HG02852 (cell line): ENCODE measurements at regions not wholly inside any gene's neighbourhood (a gene's known extent, or its start where the extent isn't known, plus 50 kb on each side); places are given as distances from the start of the nearest gene placed in this dataset.

Source experiments
- ATAC-seq: cut with Tn5 transposase; IDR thresholded peaks from one replicate; pipeline ENCODE4 v1.9.1; 2021; ENCODE audit warnings: mild to moderate bottlenecking, moderate library complexity; ENCODE audit not compliant: unreplicated experiment

DNA sequence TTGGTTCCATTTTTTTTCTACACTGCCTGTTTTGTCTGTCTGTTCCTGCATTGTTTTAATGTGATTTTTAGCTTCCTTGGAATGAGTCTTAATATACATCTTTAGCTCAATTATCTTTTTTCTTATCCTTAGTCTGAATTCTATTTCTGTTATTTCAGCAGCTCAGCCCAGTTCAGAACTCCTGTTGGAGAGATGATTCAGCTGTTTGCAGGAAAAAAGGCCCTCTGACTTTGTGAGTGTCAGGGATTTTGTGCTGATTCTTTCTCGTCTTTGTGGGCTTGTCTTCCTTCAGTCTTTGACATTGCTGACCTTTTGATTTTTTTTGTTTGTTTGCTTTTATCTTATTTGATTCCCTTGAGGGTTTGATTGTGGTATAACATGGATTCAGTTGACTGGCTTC lies 343.2 kb upstream of the TRAM1L1 start:
- no peak for ATAC-seq

- ATAC-seq = no peak
These were observed 343.7 kb upstream of the TRAM1L1 start for GRCh38 chr4:117429061-117429460.

DNA sequence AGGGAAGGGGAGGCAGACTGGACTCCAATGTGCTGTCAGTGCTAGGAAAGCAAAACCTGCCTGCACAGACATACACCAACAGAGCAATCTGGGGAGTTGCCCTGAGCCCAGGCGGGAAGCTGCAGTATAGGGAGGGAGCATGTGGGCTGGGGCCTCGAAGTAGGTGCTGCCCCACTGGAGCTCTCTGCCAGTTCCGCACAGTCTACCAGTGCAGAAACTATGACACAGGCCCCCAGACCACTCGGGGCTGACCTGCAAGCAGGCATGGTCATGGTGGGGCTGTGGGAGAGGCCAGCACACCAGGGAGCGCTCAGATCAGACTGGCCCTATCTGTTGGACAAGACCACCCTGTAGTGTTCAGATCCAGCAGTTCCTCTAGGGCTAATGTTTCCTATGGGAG lies 344.1 kb upstream of the TRAM1L1 start:
- ATAC-seq = no peak

- ATAC-seq = no peak
These were observed 349.0 kb upstream of the TRAM1L1 start for GRCh38 chr4:117434424-117434823.

GRCh38 chr4:117447925-117448324 lies 362.5 kb upstream of the TRAM1L1 start:
- ATAC-seq = no peak

GRCh38 chr4:117455088-117455487 lies 369.7 kb upstream of the TRAM1L1 start:
- ATAC-seq = no peak

GRCh38 chr4:117466388-117466787 lies 381.0 kb upstream of the TRAM1L1 start:
- ATAC-seq = no peak

GRCh38 chr4:117467404-117467803 lies 382.0 kb upstream of the TRAM1L1 start:
- no peak for ATAC-seq

GRCh38 chr4:117474987-117475386 lies 389.6 kb upstream of the TRAM1L1 start:
- no peak for ATAC-seq

- ATAC-seq = no peak
These were observed 392.5 kb upstream of the TRAM1L1 start for GRCh38 chr4:117477925-117478324.

GRCh38 chr4:117478702-117479101 lies 393.3 kb upstream of the TRAM1L1 start:
- ATAC-seq = no peak

GRCh38 chr4:117479673-117480072 lies 394.3 kb upstream of the TRAM1L1 start:
- no peak for ATAC-seq

DNA sequence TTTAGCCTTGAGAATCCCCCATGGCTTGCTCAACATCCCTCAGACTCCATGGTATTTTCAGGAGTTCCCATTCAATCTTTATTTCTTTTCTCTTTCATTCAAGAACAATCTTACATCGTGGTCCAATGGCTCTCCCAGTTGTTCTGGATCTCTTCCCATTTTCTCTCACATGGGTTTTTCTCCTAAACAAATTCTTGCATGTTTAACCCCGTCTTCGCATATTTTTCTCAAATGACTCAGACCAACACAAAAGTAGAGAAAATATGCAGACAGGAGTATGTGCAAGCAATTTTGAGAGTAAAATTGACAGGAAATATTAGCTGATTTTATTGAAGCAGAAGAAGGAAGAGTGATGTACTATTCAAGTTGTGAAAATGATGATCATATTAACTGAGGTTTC lies 396.4 kb upstream of the TRAM1L1 start:
- ATAC-seq = no peak

DNA sequence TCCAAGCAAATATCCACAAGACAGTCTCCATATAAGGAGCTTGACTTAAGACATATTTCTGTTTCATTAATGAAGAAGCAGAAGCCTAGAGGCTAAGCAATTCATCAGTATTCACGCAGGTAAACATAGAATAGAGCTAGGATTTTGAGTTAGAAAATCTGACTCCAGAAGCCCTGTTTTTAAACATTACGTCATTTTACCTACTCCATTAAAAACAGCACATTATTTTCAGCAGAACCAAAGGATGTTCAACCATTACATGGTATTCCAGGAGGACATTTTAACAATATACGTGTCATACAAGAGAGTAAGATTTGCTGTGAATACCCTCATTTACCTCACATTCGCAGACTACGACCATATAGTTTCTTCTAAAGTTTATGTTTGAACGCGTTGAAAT lies 403.3 kb upstream of the TRAM1L1 start:
- no peak for ATAC-seq

DNA sequence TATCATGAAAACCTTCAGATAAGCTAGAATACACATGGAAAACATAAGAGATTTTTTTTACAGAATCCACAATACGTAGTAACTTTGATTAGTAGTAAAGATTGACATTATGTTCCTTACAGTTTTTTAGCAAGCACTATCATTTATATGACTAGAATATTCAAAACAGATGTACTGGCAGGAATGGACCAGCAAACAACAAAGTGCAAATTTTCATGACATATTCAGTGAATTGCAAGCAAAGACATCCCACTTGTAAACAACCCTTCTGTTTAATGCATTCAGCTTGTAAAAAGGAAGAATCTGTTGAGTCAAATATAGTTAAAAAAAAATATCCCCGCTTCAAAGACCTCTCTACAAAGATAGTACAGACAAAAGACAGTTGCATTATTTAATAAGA lies 403.7 kb upstream of the TRAM1L1 start:
- no peak for ATAC-seq

- no peak for ATAC-seq
These were observed 406.1 kb upstream of the TRAM1L1 start for GRCh38 chr4:117491516-117491915.

- ATAC-seq = no peak
These were observed 410.4 kb upstream of the TRAM1L1 start for GRCh38 chr4:117495802-117496201.

- ATAC-seq = no peak
These were observed 427.0 kb upstream of the TRAM1L1 start for GRCh38 chr4:117512414-117512813.

GRCh38 chr4:117514391-117515175 lies 429.2 kb upstream of the TRAM1L1 start:
- ATAC-seq = no peak

DNA sequence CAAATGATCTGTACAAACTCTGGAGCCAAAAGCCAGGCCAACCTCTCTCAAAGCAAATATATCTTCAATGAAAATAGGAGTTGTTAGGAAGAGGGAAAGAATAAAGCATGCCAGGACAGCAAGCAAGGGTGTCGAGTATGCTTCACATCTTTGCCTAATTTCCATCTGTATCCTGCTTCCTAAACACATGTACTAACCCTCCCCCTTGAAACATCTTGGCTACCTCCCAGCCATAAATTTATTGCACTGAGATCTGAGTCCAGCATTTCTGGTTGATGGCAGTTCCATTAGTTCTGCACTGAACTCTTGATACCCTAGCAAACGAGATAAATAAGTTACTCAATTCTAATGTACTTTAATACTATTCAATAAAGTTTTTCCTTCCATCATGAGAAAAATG lies 430.5 kb upstream of the TRAM1L1 start:
- ATAC-seq = no peak

GRCh38 chr4:117527601-117528000 lies 442.2 kb upstream of the TRAM1L1 start:
- ATAC-seq = no peak

- ATAC-seq = no peak
These were observed 444.0 kb upstream of the TRAM1L1 start for GRCh38 chr4:117529401-117529800.

- ATAC-seq = no peak
These were observed 448.1 kb upstream of the TRAM1L1 start for GRCh38 chr4:117533501-117533900.
